ENCODE measurements at regions not wholly inside any gene's neighbourhood (a gene's known extent, or its start where the extent isn't known, plus 50 kb on each side); places are given as distances from the start of the nearest gene placed in this dataset.
"Not testable (repeated sequence)": the region's sequence is repeated elsewhere in the genome, so short reads cannot be mapped to it uniquely, and the experiment has no call there.

GRCh38 chr9:110078604-110079003 is 129.4 kb downstream of the C9orf152 start:
- no peaks in the 10 kb centered on the region for H3K9me3 ChIP-seq (ENCODE audit: control insufficient read depth, insufficient read depth, low read length)
- H3K4me1 ChIP-seq (ENCODE audit: insufficient read depth, low read length), result no peaks in the 10 kb centered on the region
- H3K36me3 ChIP-seq (ENCODE audit: insufficient read depth, low read length), result no peaks in the 10 kb centered on the region
- H3K9ac ChIP-seq (ENCODE audit: low read depth, low read length), result no peak overlapping the region

- Histone ChIP-seq H3K36me3 (ENCODE audit: insufficient read depth, low read length) (no peaks in the 10 kb centered on the region), H3K4me1 (ENCODE audit: insufficient read depth, low read length) (no peaks in the 10 kb centered on the region), H3K9ac (ENCODE audit: low read depth, low read length) (no peak overlapping the region), H3K9me3 (ENCODE audit: control insufficient read depth, insufficient read depth, low read length) (no peaks in the 10 kb centered on the region)
These were observed 126.6 kb downstream of the C9orf152 start for GRCh38 chr9:110081395-110081794.

- no peaks in the 10 kb centered on the region for H3K4me1 ChIP-seq (ENCODE audit: insufficient read depth, low read length)
- H3K9me3 ChIP-seq (ENCODE audit: control insufficient read depth, insufficient read depth, low read length), result no peaks in the 10 kb centered on the region
- H3K9ac ChIP-seq (ENCODE audit: low read depth, low read length), result no peak overlapping the region
- H3K36me3 ChIP-seq (ENCODE audit: insufficient read depth, low read length), result no peaks in the 10 kb centered on the region
These were observed 124.1 kb downstream of the C9orf152 start for GRCh38 chr9:110083866-110084265.

- Histone ChIP-seq H3K9me3 (ENCODE audit: control insufficient read depth, insufficient read depth, low read length) (no peaks in the 10 kb centered on the region), H3K4me1 (ENCODE audit: insufficient read depth, low read length) (no peaks in the 10 kb centered on the region), H3K9ac (ENCODE audit: low read depth, low read length) (no peak overlapping the region), H3K36me3 (ENCODE audit: insufficient read depth, low read length) (no peaks in the 10 kb centered on the region)
These were observed 121.4 kb downstream of the C9orf152 start for GRCh38 chr9:110086537-110086936.

- Histone ChIP-seq H3K9ac (ENCODE audit: low read depth, low read length) (no peak overlapping the region), H3K36me3 (ENCODE audit: insufficient read depth, low read length) (no peaks in the 10 kb centered on the region), H3K4me1 (ENCODE audit: insufficient read depth, low read length) (no peaks in the 10 kb centered on the region), H3K9me3 (ENCODE audit: control insufficient read depth, insufficient read depth, low read length) (no peaks in the 10 kb centered on the region)
These were observed 120.4 kb downstream of the C9orf152 start for GRCh38 chr9:110087605-110088004.

GRCh38 chr9:110088099-110088498 is 119.9 kb downstream of the C9orf152 start:
- no peaks in the 10 kb centered on the region for H3K36me3 ChIP-seq (ENCODE audit: insufficient read depth, low read length)
- H3K9me3 ChIP-seq (ENCODE audit: control insufficient read depth, insufficient read depth, low read length), result no peaks in the 10 kb centered on the region
- no peaks in the 10 kb centered on the region for H3K4me1 ChIP-seq (ENCODE audit: insufficient read depth, low read length)
- no peak overlapping the region for H3K9ac ChIP-seq (ENCODE audit: low read depth, low read length)

GRCh38 chr9:110089681-110090370 is 118.1 kb downstream of the C9orf152 start:
- Histone ChIP-seq H3K9ac (ENCODE audit: low read depth, low read length) (no peak overlapping the region), H3K9me3 (ENCODE audit: control insufficient read depth, insufficient read depth, low read length) (no peaks in the 10 kb centered on the region), H3K4me1 (ENCODE audit: insufficient read depth, low read length) (peaks cover 9% of the 10 kb centered on the region), H3K36me3 (ENCODE audit: insufficient read depth, low read length) (no peaks in the 10 kb centered on the region)

- Histone ChIP-seq H3K36me3 (ENCODE audit: insufficient read depth, low read length) (no peaks in the 10 kb centered on the region), H3K9ac (ENCODE audit: low read depth, low read length) (no peak overlapping the region), H3K4me1 (ENCODE audit: insufficient read depth, low read length) (peaks cover 20% of the 10 kb centered on the region), H3K9me3 (ENCODE audit: control insufficient read depth, insufficient read depth, low read length) (no peaks in the 10 kb centered on the region)
These were observed 115.2 kb downstream of the C9orf152 start for GRCh38 chr9:110092792-110093191.

GRCh38 chr9:110093417-110093816 is 114.5 kb downstream of the C9orf152 start:
- Histone ChIP-seq H3K4me1 (ENCODE audit: insufficient read depth, low read length) (peaks cover 21% of the 10 kb centered on the region), H3K36me3 (ENCODE audit: insufficient read depth, low read length) (no peaks in the 10 kb centered on the region), H3K9ac (ENCODE audit: low read depth, low read length) (no peak overlapping the region), H3K9me3 (ENCODE audit: control insufficient read depth, insufficient read depth, low read length) (no peaks in the 10 kb centered on the region)

- Histone ChIP-seq H3K9ac (ENCODE audit: low read depth, low read length) (no peak overlapping the region), H3K4me1 (ENCODE audit: insufficient read depth, low read length) (peaks cover 25% of the 10 kb centered on the region), H3K9me3 (ENCODE audit: control insufficient read depth, insufficient read depth, low read length) (no peaks in the 10 kb centered on the region), H3K36me3 (ENCODE audit: insufficient read depth, low read length) (no peaks in the 10 kb centered on the region)
These were observed 114.1 kb downstream of the C9orf152 start for GRCh38 chr9:110093871-110094270.

GRCh38 chr9:110095161-110095595 is 112.8 kb downstream of the C9orf152 start:
- H3K9me3 ChIP-seq (ENCODE audit: control insufficient read depth, insufficient read depth, low read length), result no peaks in the 10 kb centered on the region
- H3K36me3 ChIP-seq (ENCODE audit: insufficient read depth, low read length), result no peaks in the 10 kb centered on the region
- H3K9ac ChIP-seq (ENCODE audit: low read depth, low read length), result no peak overlapping the region
- H3K4me1 ChIP-seq (ENCODE audit: insufficient read depth, low read length), result peaks cover 34% of the 10 kb centered on the region

GRCh38 chr9:110095776-110096175 is 112.2 kb downstream of the C9orf152 start:
- Histone ChIP-seq H3K36me3 (ENCODE audit: insufficient read depth, low read length) (no peaks in the 10 kb centered on the region), H3K9me3 (ENCODE audit: control insufficient read depth, insufficient read depth, low read length) (no peaks in the 10 kb centered on the region), H3K9ac (ENCODE audit: low read depth, low read length) (no peak overlapping the region), H3K4me1 (ENCODE audit: insufficient read depth, low read length) (peaks cover 34% of the 10 kb centered on the region)

- H3K4me1 ChIP-seq (ENCODE audit: insufficient read depth, low read length), result peaks cover 34% of the 10 kb centered on the region
- H3K36me3 ChIP-seq (ENCODE audit: insufficient read depth, low read length); H3K9me3 ChIP-seq (ENCODE audit: control insufficient read depth, insufficient read depth, low read length); H3K9ac ChIP-seq (ENCODE audit: low read depth, low read length): not testable (repeated sequence)
These were observed 111.3 kb downstream of the C9orf152 start for GRCh38 chr9:110096674-110097073.

GRCh38 chr9:110099236-110100095 is 108.5 kb downstream of the C9orf152 start:
- H3K4me1 ChIP-seq (ENCODE audit: insufficient read depth, low read length), result peaks cover 30% of the 10 kb centered on the region
- H3K9ac ChIP-seq (ENCODE audit: low read depth, low read length), result no peak overlapping the region
- H3K36me3 ChIP-seq (ENCODE audit: insufficient read depth, low read length), result no peaks in the 10 kb centered on the region
- H3K9me3 ChIP-seq (ENCODE audit: control insufficient read depth, insufficient read depth, low read length), result no peaks in the 10 kb centered on the region
